CD4-positive, alpha-beta T cell treated with Interleukin-21 for 1 hour (primary cell): ENCODE measurements at regions not wholly inside any gene's neighbourhood (a gene's known extent, or its start where the extent isn't known, plus 50 kb on each side); places are given as distances from the start of the nearest gene placed in this dataset.

ENCODE experiments used
- DNase-seq: peaks from one replicate; pipeline ENCODE4 v3.0.0-alpha.2; 2020

GRCh38 chr2:120854014-120854620 is 118.4 kb downstream of the GLI2 start:
- no peak for DNase-seq

GRCh38 chr2:120854766-120855530 is 119.3 kb downstream of the GLI2 start:
- DNase-seq, result no peak

GRCh38 chr2:120855855-120856405 is 120.3 kb downstream of the GLI2 start:
- DNase-seq, result no peak

- no peak for DNase-seq
Measured at GRCh38 chr2:120856421-120856862, 120.8 kb downstream of the GLI2 start.

- DNase-seq, result no peak
Measured at GRCh38 chr2:120857422-120857821, 121.8 kb downstream of the GLI2 start.

- DNase-seq, result no peak
Measured at GRCh38 chr2:120857931-120858330, 122.3 kb downstream of the GLI2 start.

GRCh38 chr2:120858361-120859106 is 122.9 kb downstream of the GLI2 start:
- no peak for DNase-seq

- no peak for DNase-seq
Measured at GRCh38 chr2:120859128-120859527, 123.5 kb downstream of the GLI2 start.

- no peak for DNase-seq
Measured at GRCh38 chr2:120859814-120860578, 124.3 kb downstream of the GLI2 start.

GRCh38 chr2:120860579-120860922 is 124.9 kb downstream of the GLI2 start:
- DNase-seq, result no peak

- DNase-seq, result no peak
Measured at GRCh38 chr2:120861191-120861575, 125.5 kb downstream of the GLI2 start.

- DNase-seq, result no peak
Measured at GRCh38 chr2:120861576-120862191, 126.0 kb downstream of the GLI2 start.

- DNase-seq, result no peak
Measured at GRCh38 chr2:120862201-120863060, 126.8 kb downstream of the GLI2 start.

GRCh38 chr2:120863146-120863545 is 127.5 kb downstream of the GLI2 start:
- no peak for DNase-seq

- DNase-seq, result no peak
Measured at GRCh38 chr2:120863661-120864320, 128.1 kb downstream of the GLI2 start.

- no peak for DNase-seq
Measured at GRCh38 chr2:120864981-120865380, 129.3 kb downstream of the GLI2 start.

GRCh38 chr2:120865656-120866055 is 130.0 kb downstream of the GLI2 start:
- no peak for DNase-seq

GRCh38 chr2:120866071-120866470 is 130.4 kb downstream of the GLI2 start:
- DNase-seq, result no peak

GRCh38 chr2:120866483-120867140 is 130.9 kb downstream of the GLI2 start:
- DNase-seq, result no peak
